ENCODE measurements at regions not wholly inside any gene's neighbourhood (a gene's known extent, or its start where the extent isn't known, plus 50 kb on each side); places are given as distances from the start of the nearest gene placed in this dataset.

- TF ChIP-seq POLR2A (IDR thresholded peaks at IDR 0.05; ENCODE audit: low read depth, low read length), result no peak
- no peak for TF ChIP-seq TAF1 (IDR thresholded peaks at IDR 0.05; ENCODE audit: borderline replicate concordance, low read depth, low read length)
- no peak for TF ChIP-seq POLR2AphosphoS5 (IDR thresholded peaks at IDR 0.05; ENCODE audit: low read depth, low read length)
Measured at GRCh38 chr5:174981416-174981815, 257.0 kb downstream of the MSX2 start.
